Lower leg skin (tissue), 4 donors: ENCODE measurements at regions not wholly inside any gene's neighbourhood (a gene's known extent, or its start where the extent isn't known, plus 50 kb on each side); places are given as distances from the start of the nearest gene placed in this dataset.

Experiments
- DNase-seq, 2 donors: peaks; one replicate each; pipeline ENCODE4 v3.0.0-alpha.2; 2019; ENCODE audit warnings: low spot score in 2 of 2
- H3K4me3 ChIP-seq: fragments of 200-600 bp; sonication (generic); 2 replicates; pipeline ENCODE4 v1.5.1; 2017; ENCODE audit warnings: mild to moderate bottlenecking, low read depth; ENCODE audit not compliant: poor library complexity, severe bottlenecking
- CTCF ChIP-seq, 3 donors: fragments of 450-650 bp; IDR thresholded peaks; one replicate each; pipeline ENCODE4 v1.5.1; 2016; ENCODE audit warnings: antibody characterized with exemption in 3 of 3, mild to moderate bottlenecking in 3 of 3, moderate library complexity in 2 of 3
- POLR2A ChIP-seq, 2 donors: fragments of 450-650 bp; IDR thresholded peaks; one replicate each; pipeline ENCODE4 v1.6.1; 2016 to 2017; ENCODE audit warnings: antibody characterized with exemption in 2 of 2, mild to moderate bottlenecking in 1 of 2, moderate library complexity in 1 of 2
- WGBS, 2 donors: methylation state at CpG; one replicate each; pipeline ENCODE4 v1.1.5; 2018; 5-methylcytosine and 5-hydroxymethylcytosine counted together
- intact Hi-C: fragments of 100-400 bp; cut with DNase I; formaldehyde crosslinking; loops from one replicate; pipeline ENCODE4 v1.15.0; 2023; ENCODE audit warnings: low total_unique reads

- DNase-seq, result no peak
- no peak overlapping the region for H3K4me3 ChIP-seq
- TF ChIP-seq POLR2A (IDR thresholded peaks at IDR 0.05), result no peak
- no peak for TF ChIP-seq CTCF (IDR thresholded peaks at IDR 0.05)
- intact Hi-C loops, result no loop called here
Measured at GRCh38 chr18:56409736-56410135, 228.7 kb downstream of the TXNL1 start.

GRCh38 chr18:56407646-56408180, 230.7 kb downstream of the TXNL1 start:
- no peak for TF ChIP-seq CTCF (IDR thresholded peaks at IDR 0.05)
- TF ChIP-seq POLR2A (IDR thresholded peaks at IDR 0.05), result no peak
- intact Hi-C loops, result no loop called here
- DNase-seq, result no peak
- WGBS, 2 donors, result 81 to 89% methylated on average over 4 of the region's 4 CpGs
- no peak overlapping the region for H3K4me3 ChIP-seq

- DNase-seq, result peak in 1 of 2 donors; percentile 20
- TF ChIP-seq POLR2A (IDR thresholded peaks at IDR 0.05), result no peak
- no peak for TF ChIP-seq CTCF (IDR thresholded peaks at IDR 0.05)
- H3K4me3 ChIP-seq, result no peak overlapping the region
- intact Hi-C loops, result no loop called here
- 44 to 53% methylated on average over 1 of the region's 1 CpG for WGBS, 2 donors
Measured at GRCh38 chr18:56402872-56403516, 235.4 kb downstream of the TXNL1 start.

GRCh38 chr18:56393870-56394269, 244.5 kb downstream of the TXNL1 start:
- 89 to 95% methylated on average over 3 of the region's 3 CpGs for WGBS, 2 donors
- TF ChIP-seq CTCF (IDR thresholded peaks at IDR 0.05) (no peak), POLR2A (IDR thresholded peaks at IDR 0.05) (no peak)
- DNase-seq, result no peak
- no peak overlapping the region for H3K4me3 ChIP-seq
- intact Hi-C loops, result no loop called here

- intact Hi-C loops, result no loop called here
- TF ChIP-seq POLR2A (IDR thresholded peaks at IDR 0.05) (no peak), CTCF (IDR thresholded peaks at IDR 0.05) (no peak)
- 49 to 63% methylated on average over 3 of the region's 3 CpGs for WGBS, 2 donors
- H3K4me3 ChIP-seq, result no peak overlapping the region
- no peak for DNase-seq
Measured at GRCh38 chr18:56391931-56392590, 246.3 kb downstream of the TXNL1 start.
